NCI-H69 (cell line): ENCODE measurements at regions not wholly inside any gene's neighbourhood (a gene's known extent, or its start where the extent isn't known, plus 50 kb on each side); places are given as distances from the start of the nearest gene placed in this dataset.
"Not testable (repeated sequence)": the region's sequence is repeated elsewhere in the genome, so short reads cannot be mapped to it uniquely, and the experiment has no call there.

ENCODE experiments used
- DNase-seq: peaks from one replicate; lab custom pipeline; 2025; lab: John Stamatoyannopoulos, UW

- DNase-seq = peak; percentile 93
Measured at GRCh38 chr6:94953867-94954631, 623.3 kb upstream of the MANEA start.

- peak; percentile 97 for DNase-seq
Measured at GRCh38 chr6:94955156-94955555, 622.2 kb upstream of the MANEA start.

DNA sequence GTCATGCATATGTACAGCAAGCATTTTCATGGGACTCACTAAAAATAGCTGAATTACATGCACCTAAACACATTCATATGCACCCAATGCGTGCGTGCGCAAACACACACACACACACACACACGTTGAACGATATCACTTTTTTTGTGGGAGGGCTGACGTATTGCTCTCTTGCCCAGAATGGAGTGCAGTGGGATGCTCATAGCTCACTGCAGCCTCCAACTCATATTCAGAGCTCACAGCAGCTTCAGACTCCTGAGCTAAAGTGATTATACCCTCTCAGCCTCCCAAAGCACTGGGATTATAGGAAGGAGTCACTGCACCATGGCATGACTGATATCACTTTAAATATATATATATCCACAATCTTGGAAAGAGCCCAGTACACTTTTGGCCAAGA is 620.4 kb upstream of the MANEA start:
- DNase-seq = peak; percentile 93

- not testable (repeated sequence) for DNase-seq
Measured at GRCh38 chr6:94964703-94965102, 612.6 kb upstream of the MANEA start.

DNA sequence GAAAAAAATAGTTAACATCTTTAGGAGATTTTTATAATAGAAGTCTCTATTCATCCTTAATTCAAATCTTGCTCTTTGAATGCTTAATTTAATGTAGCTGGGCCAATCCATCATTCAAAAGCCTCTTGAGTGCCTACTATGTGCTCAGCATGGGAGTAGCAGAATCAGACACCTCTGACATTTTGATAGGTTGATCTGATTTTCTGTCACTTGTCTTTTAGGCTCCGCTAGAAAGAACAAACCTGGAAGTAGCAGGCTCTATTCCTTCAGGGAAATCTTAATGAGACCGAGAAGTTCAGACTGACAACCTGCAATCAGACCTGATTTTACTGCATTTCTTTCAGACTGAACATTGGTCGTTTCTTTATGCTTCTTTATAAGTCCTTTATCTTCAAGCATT is 588.6 kb upstream of the MANEA start:
- no peak for DNase-seq

DNA sequence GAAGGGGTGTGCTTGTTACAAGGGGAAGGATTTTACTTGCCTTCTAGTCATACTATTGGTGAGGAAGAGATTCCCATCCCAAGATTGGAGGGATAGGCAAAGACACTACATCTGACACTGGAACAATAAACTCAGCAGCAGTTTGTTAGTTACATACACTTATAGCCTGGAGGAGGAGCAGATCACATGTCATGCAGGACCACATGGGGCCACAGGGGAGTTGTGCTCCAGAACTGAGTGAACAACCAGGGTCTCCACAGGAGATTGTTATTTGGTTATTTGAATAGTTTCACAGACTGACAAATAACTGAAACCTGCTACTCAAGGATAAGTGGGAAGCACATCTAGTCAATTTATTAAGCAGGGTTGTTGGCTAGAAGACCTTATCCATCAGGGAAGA is 559.4 kb upstream of the MANEA start:
- DNase-seq = peak; percentile 83
